ENCODE measurements at regions not wholly inside any gene's neighbourhood (a gene's known extent, or its start where the extent isn't known, plus 50 kb on each side); places are given as distances from the start of the nearest gene placed in this dataset.
A peak's percentile ranks its signal among the peaks of the same experiment; 100 is the strongest.

DNA sequence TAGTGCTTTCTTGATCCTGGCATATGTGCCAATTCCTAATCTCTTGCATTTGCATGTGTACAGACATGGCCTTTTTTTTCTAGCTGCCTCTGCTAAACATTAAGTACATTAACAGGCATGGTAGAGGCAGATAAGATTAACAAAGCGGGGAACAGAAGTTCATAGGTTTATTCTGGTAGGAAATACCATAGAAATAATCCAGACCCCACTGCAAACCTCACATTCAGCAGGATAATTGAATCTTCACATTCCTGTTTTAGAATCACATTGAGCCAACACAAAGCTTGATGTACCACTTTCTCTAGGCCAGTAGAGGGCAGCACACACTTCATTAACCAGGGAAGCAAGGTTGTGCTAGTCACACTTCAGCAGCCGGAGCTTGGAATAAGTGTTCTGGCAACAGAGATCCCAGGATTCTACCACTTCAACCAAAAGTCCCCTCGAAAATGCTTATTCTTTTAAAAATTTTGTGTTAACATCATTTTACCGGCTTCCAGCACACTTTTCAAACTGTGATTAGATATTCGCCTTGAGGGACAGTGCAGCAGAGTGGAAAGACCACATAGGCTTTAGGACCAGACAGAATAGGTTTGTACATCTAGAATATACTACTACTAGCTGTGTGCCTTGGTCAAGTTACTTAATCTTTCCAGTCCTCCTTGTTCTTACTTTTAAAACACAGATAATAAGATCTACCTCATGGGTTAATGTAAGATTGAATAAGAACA is 420.2 kb upstream of the CHST9 start:
- no TSS peak for BruUV-seq (replicated peaks)
- H3K79me2 ChIP-seq (ENCODE audit: control insufficient read depth, insufficient read depth, low read length): no peaks in the 10 kb centered on the region
- H3K9ac ChIP-seq (replicated peaks; ENCODE audit: extremely low read depth, insufficient read depth, low read length): no peak overlapping the region
- dilution Hi-C loops (cut with MboI; ENCODE audit: extremely low pct_ligation_motif_present, low sequenced_read_pairs): no loop called here
- no peak overlapping the region for H3K4me3 ChIP-seq (replicated peaks in 1 of 3; ENCODE audit: insufficient read depth in 1 of 3, low read depth in 1 of 3, low read length in 3 of 3)
- H3K4me1 ChIP-seq (ENCODE audit: control insufficient read depth, extremely low read depth, insufficient read depth, low read length): no peaks in the 10 kb centered on the region
- FAIRE-seq (peak; percentile 73), DNase-seq (ENCODE audit: low read depth, low spot score) (peak; percentile 49)
- no peaks in the 10 kb centered on the region for H4K20me1 ChIP-seq (replicated peaks; ENCODE audit: control insufficient read depth, extremely low read depth, insufficient read depth, low read length)
- POLR2A ChIA-PET: interaction anchor here (0.5 kb wide), 1 partner anchor 572 kb away, joined by 4 read pairs; the partner anchor contains the start of gene CDH2
- no peak for TF ChIP-seq EZH2 (IDR thresholded peaks at IDR 0.05; ENCODE audit: borderline replicate concordance, low read depth, low read length, severe bottlenecking)
- TF ChIP-seq, protein P1, sequence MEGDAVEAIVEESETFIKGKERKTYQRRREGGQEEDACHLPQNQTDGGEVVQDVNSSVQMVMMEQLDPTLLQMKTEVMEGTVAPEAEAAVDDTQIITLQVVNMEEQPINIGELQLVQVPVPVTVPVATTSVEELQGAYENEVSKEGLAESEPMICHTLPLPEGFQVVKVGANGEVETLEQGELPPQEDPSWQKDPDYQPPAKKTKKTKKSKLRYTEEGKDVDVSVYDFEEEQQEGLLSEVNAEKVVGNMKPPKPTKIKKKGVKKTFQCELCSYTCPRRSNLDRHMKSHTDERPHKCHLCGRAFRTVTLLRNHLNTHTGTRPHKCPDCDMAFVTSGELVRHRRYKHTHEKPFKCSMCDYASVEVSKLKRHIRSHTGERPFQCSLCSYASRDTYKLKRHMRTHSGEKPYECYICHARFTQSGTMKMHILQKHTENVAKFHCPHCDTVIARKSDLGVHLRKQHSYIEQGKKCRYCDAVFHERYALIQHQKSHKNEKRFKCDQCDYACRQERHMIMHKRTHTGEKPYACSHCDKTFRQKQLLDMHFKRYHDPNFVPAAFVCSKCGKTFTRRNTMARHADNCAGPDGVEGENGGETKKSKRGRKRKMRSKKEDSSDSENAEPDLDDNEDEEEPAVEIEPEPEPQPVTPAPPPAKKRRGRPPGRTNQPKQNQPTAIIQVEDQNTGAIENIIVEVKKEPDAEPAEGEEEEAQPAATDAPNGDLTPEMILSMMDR (IDR thresholded peaks at IDR 0.05; ENCODE audit: extremely low read depth in 1 of 2, insufficient read depth in 1 of 2, low read depth in 1 of 2, low read length in 2 of 2): peak; percentile 65 to 80
- H3K9me1 ChIP-seq (replicated peaks; ENCODE audit: control insufficient read depth, extremely low read depth, insufficient read depth, low read length): no peaks in the 10 kb centered on the region
- H3K9me3 ChIP-seq (replicated peaks; ENCODE audit: control insufficient read depth, insufficient read depth, low read length): no peaks in the 10 kb centered on the region
- H3K4me2 ChIP-seq (ENCODE audit: insufficient read depth, low read length): no peak overlapping the region
- CTCF ChIA-PET: interaction anchor here (0.6 to 5.3 kb wide), 35 partner anchors 9 to 1851 kb away, joined by 3 to 94 read pairs (median 4); no protein-coding TSS in a partner anchor
- H3K27ac ChIP-seq (ENCODE audit: insufficient read depth, low read depth, low read length): no peak overlapping the region
- no peaks in the 10 kb centered on the region for H3K36me3 ChIP-seq (ENCODE audit: control insufficient read depth in 2 of 2, extremely low read depth in 1 of 2, insufficient read depth in 2 of 2, low read length in 2 of 2)
- H3K27me3 ChIP-seq (ENCODE audit: control insufficient read depth in 2 of 2, insufficient read depth in 2 of 2, low read length in 2 of 2): peaks cover 0 to 2% of the 10 kb centered on the region in 2 experiments
- intact Hi-C loops (cut with micrococcal nuclease): loop anchor here (1.0 kb wide), 2 partner anchors 145 to 584 kb away; no protein-coding TSS in a partner anchor
- H2AFZ ChIP-seq (ENCODE audit: low read depth, low read length): no peak overlapping the region

DNA sequence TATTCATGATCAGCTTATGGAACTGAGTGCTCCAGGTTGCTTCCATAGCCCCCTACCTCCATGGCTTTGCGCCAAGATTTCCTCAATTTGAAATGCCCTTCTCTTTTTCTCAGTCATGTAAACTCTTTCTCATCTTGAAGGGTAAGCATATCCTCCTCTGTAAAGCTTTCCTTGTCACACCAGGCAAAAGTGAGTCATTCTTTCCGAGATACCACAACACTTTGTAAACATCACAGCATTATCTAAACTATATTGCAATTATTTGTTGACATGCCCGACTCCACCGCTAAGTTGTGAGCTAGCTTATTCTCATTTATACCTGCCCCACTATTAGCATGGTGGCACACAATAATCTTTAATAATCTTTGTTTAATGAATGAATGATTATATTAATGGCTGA is 419.5 kb upstream of the CHST9 start:
- ChIA-PET CTCF (interaction anchor here (0.7 to 5.3 kb wide), 28 partner anchors 9 to 1851 kb away, joined by 3 to 94 read pairs (median 4); no protein-coding TSS in a partner anchor), POLR2A (interaction anchor here (0.5 kb wide), 1 partner anchor 573 kb away, joined by 4 read pairs; the partner anchor contains the start of gene CDH2)
- Histone ChIP-seq H3K79me2 (ENCODE audit: control insufficient read depth, insufficient read depth, low read length) (no peaks in the 10 kb centered on the region), H3K4me3 (replicated peaks in 1 of 3; ENCODE audit: insufficient read depth in 1 of 3, low read depth in 1 of 3, low read length in 3 of 3) (no peak overlapping the region), H3K27me3 (ENCODE audit: control insufficient read depth in 2 of 2, insufficient read depth in 2 of 2, low read length in 2 of 2) (peaks cover 0 to 2% of the 10 kb centered on the region in 2 experiments), H3K27ac (ENCODE audit: insufficient read depth, low read depth, low read length) (no peak overlapping the region), H3K9me3 (replicated peaks; ENCODE audit: control insufficient read depth, insufficient read depth, low read length) (no peaks in the 10 kb centered on the region), H3K4me1 (ENCODE audit: control insufficient read depth, extremely low read depth, insufficient read depth, low read length) (no peaks in the 10 kb centered on the region), H4K20me1 (replicated peaks; ENCODE audit: control insufficient read depth, extremely low read depth, insufficient read depth, low read length) (no peaks in the 10 kb centered on the region), H3K36me3 (ENCODE audit: control insufficient read depth in 2 of 2, extremely low read depth in 1 of 2, insufficient read depth in 2 of 2, low read length in 2 of 2) (no peaks in the 10 kb centered on the region), H3K9me1 (replicated peaks; ENCODE audit: control insufficient read depth, extremely low read depth, insufficient read depth, low read length) (no peaks in the 10 kb centered on the region), H3K9ac (replicated peaks; ENCODE audit: extremely low read depth, insufficient read depth, low read length) (no peak overlapping the region), H3K4me2 (ENCODE audit: insufficient read depth, low read length) (no peak overlapping the region), H2AFZ (ENCODE audit: low read depth, low read length) (no peak overlapping the region)
- DNase-seq (ENCODE audit: low read depth, low spot score) (peak; percentile 4), FAIRE-seq (no peak)
- intact Hi-C loops (cut with micrococcal nuclease) (no loop called here), dilution Hi-C loops (cut with MboI; ENCODE audit: extremely low pct_ligation_motif_present, low sequenced_read_pairs) (no loop called here)
- TF ChIP-seq, protein P1 (IDR thresholded peaks at IDR 0.05; ENCODE audit: extremely low read depth in 1 of 2, insufficient read depth in 1 of 2, low read depth in 1 of 2, low read length in 2 of 2): no peak
- TF ChIP-seq JUN (IDR thresholded peaks at IDR 0.05; ENCODE audit: borderline replicate concordance, insufficient read depth, insufficient read length, low read depth) (peak; percentile 7), EZH2 (IDR thresholded peaks at IDR 0.05; ENCODE audit: borderline replicate concordance, low read depth, low read length, severe bottlenecking) (no peak), FOS (IDR thresholded peaks at IDR 0.05; ENCODE audit: borderline replicate concordance, insufficient read depth, low read length) (peak; percentile 37), GATA2 (IDR thresholded peaks at IDR 0.05; ENCODE audit: insufficient read depth, insufficient read length, low read depth, low read length) (no peak)
- BruUV-seq (replicated peaks): no TSS peak
